Fibroblast of the aortic adventitia (primary cell): ENCODE measurements at regions not wholly inside any gene's neighbourhood (a gene's known extent, or its start where the extent isn't known, plus 50 kb on each side); places are given as distances from the start of the nearest gene placed in this dataset.

ENCODE experiments used
- DNase-seq: peaks from one replicate; pipeline ENCODE4 v3.0.0-alpha.2; 2010; ENCODE audit warnings: low read depth
- H3K4me3 ChIP-seq: 2 replicates; pipeline ENCODE4 v1.5.1; 2011; ENCODE audit warnings: low read depth, mild to moderate bottlenecking, control low read depth, low read length, moderate library complexity
- CTCF ChIP-seq: IDR thresholded peaks from 2 replicates; pipeline ENCODE4 v1.5.1; 2011; ENCODE audit warnings: mild to moderate bottlenecking, low read length, control low read depth, inconsistent platforms; ENCODE audit not compliant: insufficient read depth

- H3K4me3 ChIP-seq, result no peak overlapping the region
- no peak for DNase-seq
- TF ChIP-seq CTCF, result no peak
Measured at GRCh38 chr16:51085271-51085670, 65.8 kb downstream of the SALL1 start.

GRCh38 chr16:51084074-51084928 is 66.8 kb downstream of the SALL1 start:
- no peak for TF ChIP-seq CTCF
- peak; percentile 38 for DNase-seq
- no peak overlapping the region for H3K4me3 ChIP-seq

- TF ChIP-seq CTCF, result no peak
- no peak for DNase-seq
- H3K4me3 ChIP-seq, result no peak overlapping the region
Measured at GRCh38 chr16:51072591-51072990, 78.5 kb downstream of the SALL1 start.

GRCh38 chr16:51071326-51071725 is 79.7 kb downstream of the SALL1 start:
- no peak for TF ChIP-seq CTCF
- no peak for DNase-seq
- H3K4me3 ChIP-seq, result no peak overlapping the region

GRCh38 chr16:51067352-51067751 is 83.7 kb downstream of the SALL1 start:
- no peak for TF ChIP-seq CTCF
- no peak for DNase-seq

GRCh38 chr16:51062039-51062438 is 89.0 kb downstream of the SALL1 start:
- no peak for DNase-seq
- no peak overlapping the region for H3K4me3 ChIP-seq
- TF ChIP-seq CTCF, result no peak

More at GRCh38 chr16:51067352-51067751, 83.7 kb downstream of the SALL1 start:
- H3K4me3 ChIP-seq, result no peak overlapping the region

GRCh38 chr16:51061328-51061727 is 89.7 kb downstream of the SALL1 start:
- H3K4me3 ChIP-seq, result no peak overlapping the region
- no peak for TF ChIP-seq CTCF
- no peak for DNase-seq
